Karpas-422 (cell line): ENCODE measurements at regions not wholly inside any gene's neighbourhood (a gene's known extent, or its start where the extent isn't known, plus 50 kb on each side); places are given as distances from the start of the nearest gene placed in this dataset.

Source experiments
- DNase-seq: peaks from one replicate; pipeline ENCODE4 v3.0.0-alpha.2; 2015
- H2AFZ ChIP-seq: fragments of 200-600 bp; sonication (generic); 2 replicates; pipeline ENCODE4 v1.6.1; 2014; ENCODE audit warnings: antibody characterized with exemption, low read length, mixed read lengths
- H3K27ac ChIP-seq: fragments of 200-600 bp; sonication (generic); 2 replicates; pipeline ENCODE4 v1.5.1; 2014; ENCODE audit warnings: mild to moderate bottlenecking, low read length, moderate library complexity
- H3K27me3 ChIP-seq: fragments of 200-600 bp; sonication (generic); 2 replicates; pipeline ENCODE4 v1.6.1; 2014; ENCODE audit warnings: low read length, mixed read lengths
- H3K36me3 ChIP-seq: fragments of 200-600 bp; sonication (generic); 2 replicates; pipeline ENCODE4 v1.6.1; 2014; ENCODE audit warnings: low read length, mixed read lengths; ENCODE audit not compliant: insufficient read depth
- H3K4me1 ChIP-seq: fragments of 200-600 bp; sonication (generic); 2 replicates; pipeline ENCODE4 v1.6.1; 2014; ENCODE audit warnings: mild to moderate bottlenecking, low read length, mixed read lengths
- H3K4me2 ChIP-seq: fragments of 200-600 bp; sonication (generic); 2 replicates; pipeline ENCODE4 v1.6.1; 2014; ENCODE audit warnings: low read length, low read depth, mild to moderate bottlenecking; ENCODE audit not compliant: poor library complexity, severe bottlenecking
- H3K4me3 ChIP-seq: fragments of 200-600 bp; sonication (generic); 2 replicates; pipeline ENCODE4 v1.5.1; 2014; ENCODE audit warnings: mild to moderate bottlenecking, antibody characterized with exemption, low read length, mixed read lengths
- H3K79me2 ChIP-seq: fragments of 200-600 bp; sonication (generic); 2 replicates; pipeline ENCODE4 v1.6.1; 2014; ENCODE audit warnings: mild to moderate bottlenecking, low read length, mixed read lengths
- H3K9ac ChIP-seq: fragments of 200-600 bp; sonication (generic); 2 replicates; pipeline ENCODE4 v1.6.0; 2014; ENCODE audit warnings: low read length
- H3K9me2 ChIP-seq: fragments of 200-600 bp; sonication (generic), shearing (Covaris generic); replicated peaks from 2 replicates; pipeline ENCODE4 v1.6.0; 2014; ENCODE audit warnings: mild to moderate bottlenecking, low read length, moderate library complexity; ENCODE audit not compliant: insufficient read depth
- H3K9me3 ChIP-seq: fragments of 300-700, 200-600 bp; sonication (generic); 2 replicates; pipeline ENCODE4 v1.6.1; 2014; ENCODE audit warnings: low read length, mixed read lengths
- H4K20me1 ChIP-seq: fragments of 200-600 bp; sonication (generic); 2 replicates; pipeline ENCODE4 v1.6.1; 2014; ENCODE audit warnings: mild to moderate bottlenecking, antibody characterized with exemption, low read length, low read depth; ENCODE audit not compliant: insufficient read depth

- Histone ChIP-seq H3K27ac (no peak overlapping the region), H3K36me3 (no peaks in the 10 kb centered on the region), H3K4me1 (no peaks in the 10 kb centered on the region), H3K4me2 (no peak overlapping the region), H3K79me2 (no peaks in the 10 kb centered on the region), H3K4me3 (no peak overlapping the region), H2AFZ (no peak overlapping the region), H3K9me2 (no peaks in the 10 kb centered on the region), H3K9ac (no peak overlapping the region), H4K20me1 (no peaks in the 10 kb centered on the region), H3K9me3 (no peaks in the 10 kb centered on the region), H3K27me3 (no peaks in the 10 kb centered on the region)
- DNase-seq, result no peak
Observed at GRCh38 chr2:71821856-71822255, 325.8 kb downstream of the CYP26B1 start.

DNA sequence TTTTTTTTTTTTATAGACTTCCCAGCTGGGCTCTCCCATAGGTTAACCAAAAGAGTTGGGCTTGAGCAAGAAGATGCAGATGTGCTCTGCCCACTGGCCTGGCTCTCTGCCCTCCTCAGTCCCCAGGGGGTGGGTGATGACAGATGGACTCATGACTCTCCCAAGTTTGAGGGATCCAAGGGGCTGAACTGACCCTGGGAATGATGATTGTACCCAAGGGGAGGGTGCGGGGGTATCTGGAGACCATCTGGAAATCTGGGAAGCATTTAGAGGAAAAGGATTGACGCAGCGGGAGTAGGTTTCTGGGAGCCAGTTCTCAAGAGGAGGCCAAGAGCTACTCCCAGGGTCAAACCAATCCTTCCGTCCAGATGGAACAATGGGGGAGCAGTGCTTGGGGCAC, 330.8 kb downstream of the CYP26B1 start:
- no peaks in the 10 kb centered on the region for H3K79me2 ChIP-seq
- H3K4me3 ChIP-seq, result no peak overlapping the region
- H3K4me2 ChIP-seq, result no peak overlapping the region
- no peak for DNase-seq
- no peaks in the 10 kb centered on the region for H3K9me2 ChIP-seq
- no peaks in the 10 kb centered on the region for H4K20me1 ChIP-seq
- H3K27me3 ChIP-seq, result no peaks in the 10 kb centered on the region
- no peaks in the 10 kb centered on the region for H3K9me3 ChIP-seq
- H2AFZ ChIP-seq, result no peak overlapping the region
- H3K4me1 ChIP-seq, result no peaks in the 10 kb centered on the region
- no peak overlapping the region for H3K9ac ChIP-seq
- no peak overlapping the region for H3K27ac ChIP-seq
- no peaks in the 10 kb centered on the region for H3K36me3 ChIP-seq

DNA sequence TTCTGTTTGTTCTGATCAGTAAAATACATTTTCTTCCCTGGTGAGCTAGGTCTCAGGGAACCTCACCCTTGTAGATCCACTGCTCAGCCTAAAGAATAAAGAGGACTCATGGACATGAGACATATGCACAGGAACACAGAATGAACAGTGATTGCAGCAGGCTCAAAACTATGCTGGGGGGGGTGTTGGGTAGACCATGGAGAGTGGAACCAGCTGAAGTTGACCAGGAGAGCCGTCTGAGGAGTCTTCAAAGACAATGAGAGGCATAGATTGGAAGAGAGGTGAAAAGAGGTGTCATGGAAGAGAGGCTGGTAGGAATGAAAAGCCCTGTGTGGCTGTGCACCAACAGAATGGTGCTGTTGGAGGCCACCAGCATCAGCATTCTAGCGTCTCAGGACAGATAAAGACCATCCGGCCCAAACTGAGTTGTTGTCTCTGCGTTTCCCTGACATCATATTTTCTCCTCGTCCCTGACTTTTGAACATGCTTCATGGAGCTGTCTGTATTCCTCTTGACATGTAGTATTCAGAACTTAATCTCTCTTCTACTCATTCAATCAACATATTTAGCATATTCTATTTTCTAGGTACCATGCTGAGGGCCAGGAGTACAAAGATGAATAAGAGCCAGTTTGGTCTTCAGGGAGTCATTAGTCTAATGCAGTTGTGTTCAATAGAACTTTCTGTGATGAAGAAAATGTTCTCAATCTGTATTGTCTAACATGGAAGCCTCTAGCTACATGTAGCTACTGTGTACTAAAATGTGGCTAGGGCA, 331.8 kb downstream of the CYP26B1 start:
- Histone ChIP-seq H3K27ac (no peak overlapping the region), H3K36me3 (no peaks in the 10 kb centered on the region), H4K20me1 (no peaks in the 10 kb centered on the region), H3K79me2 (no peaks in the 10 kb centered on the region), H2AFZ (no peak overlapping the region), H3K4me1 (no peaks in the 10 kb centered on the region), H3K9me2 (no peaks in the 10 kb centered on the region), H3K9ac (no peak overlapping the region), H3K27me3 (no peaks in the 10 kb centered on the region), H3K4me3 (no peak overlapping the region), H3K9me3 (no peaks in the 10 kb centered on the region), H3K4me2 (no peak overlapping the region)
- no peak for DNase-seq

- Histone ChIP-seq H3K4me2 (no peak overlapping the region), H3K9me3 (no peaks in the 10 kb centered on the region), H3K27ac (no peak overlapping the region)
Observed at GRCh38 chr2:71814885-71815284, 332.8 kb downstream of the CYP26B1 start.

GRCh38 chr2:71813807-71814470, 333.7 kb downstream of the CYP26B1 start:
- no peaks in the 10 kb centered on the region for H3K9me2 ChIP-seq
- DNase-seq, result no peak
- no peak overlapping the region for H2AFZ ChIP-seq
- no peaks in the 10 kb centered on the region for H3K4me1 ChIP-seq
- no peaks in the 10 kb centered on the region for H3K79me2 ChIP-seq
- no peaks in the 10 kb centered on the region for H4K20me1 ChIP-seq
- no peak overlapping the region for H3K4me3 ChIP-seq
- H3K9ac ChIP-seq, result no peak overlapping the region
- no peaks in the 10 kb centered on the region for H3K36me3 ChIP-seq
- H3K4me2 ChIP-seq, result no peak overlapping the region
- H3K27ac ChIP-seq, result no peak overlapping the region
- H3K27me3 ChIP-seq, result no peaks in the 10 kb centered on the region
- no peaks in the 10 kb centered on the region for H3K9me3 ChIP-seq

More at GRCh38 chr2:71814885-71815284, 332.8 kb downstream of the CYP26B1 start:
- Histone ChIP-seq H3K9ac (no peak overlapping the region), H2AFZ (no peak overlapping the region), H4K20me1 (no peaks in the 10 kb centered on the region), H3K4me3 (no peak overlapping the region), H3K4me1 (no peaks in the 10 kb centered on the region), H3K79me2 (no peaks in the 10 kb centered on the region), H3K9me2 (no peaks in the 10 kb centered on the region), H3K27me3 (no peaks in the 10 kb centered on the region), H3K36me3 (no peaks in the 10 kb centered on the region)
- no peak for DNase-seq

DNA sequence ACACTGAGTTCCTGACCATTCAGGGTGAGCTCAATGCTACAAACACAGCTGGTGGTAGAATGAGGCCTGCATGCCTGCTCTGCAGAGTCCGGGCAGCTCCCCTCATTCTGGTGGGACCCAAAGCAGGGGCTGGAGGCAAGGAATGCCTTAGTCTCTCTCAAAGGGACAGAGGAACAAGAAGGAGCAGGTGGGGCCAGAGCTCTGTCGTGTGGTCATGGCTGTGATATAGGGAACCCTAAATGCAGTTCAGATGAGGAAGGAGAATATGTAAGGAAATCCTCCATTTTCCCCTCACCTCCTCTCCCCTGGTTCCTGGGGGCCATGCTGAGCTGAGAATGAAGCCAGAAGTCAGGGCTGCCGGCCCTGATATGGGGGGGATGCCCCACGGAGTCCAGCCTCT, 334.3 kb downstream of the CYP26B1 start:
- Histone ChIP-seq H3K27ac (no peak overlapping the region), H3K27me3 (no peaks in the 10 kb centered on the region), H3K36me3 (no peaks in the 10 kb centered on the region), H3K9me2 (no peaks in the 10 kb centered on the region), H3K79me2 (no peaks in the 10 kb centered on the region), H3K4me3 (no peak overlapping the region), H3K4me1 (no peaks in the 10 kb centered on the region), H4K20me1 (no peaks in the 10 kb centered on the region), H3K9ac (no peak overlapping the region), H2AFZ (no peak overlapping the region), H3K4me2 (no peak overlapping the region), H3K9me3 (no peaks in the 10 kb centered on the region)
- no peak for DNase-seq

DNA sequence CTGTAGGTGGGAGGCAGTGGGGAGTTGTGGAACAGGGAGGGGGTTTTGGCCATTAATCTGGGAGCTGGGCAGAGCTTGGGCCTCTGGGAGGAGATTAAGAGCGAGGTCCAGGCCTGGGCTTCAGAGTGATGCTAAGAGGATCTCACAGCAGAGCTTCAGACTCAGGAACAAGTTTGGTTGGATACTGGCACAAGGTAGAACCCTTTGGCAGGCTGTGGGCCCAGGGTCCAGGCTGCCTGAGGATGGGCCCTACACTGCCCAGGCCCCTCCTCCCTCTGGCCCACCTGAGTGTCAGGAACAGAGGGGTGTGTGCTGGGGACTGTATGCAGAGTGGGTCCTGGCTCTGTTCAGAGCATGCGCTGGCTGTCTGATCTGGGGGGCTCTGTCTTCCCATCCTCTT, 334.9 kb downstream of the CYP26B1 start:
- H3K27ac ChIP-seq, result no peak overlapping the region
- no peaks in the 10 kb centered on the region for H3K4me1 ChIP-seq
- H3K4me2 ChIP-seq, result no peak overlapping the region
- H3K4me3 ChIP-seq, result no peak overlapping the region
- no peaks in the 10 kb centered on the region for H3K27me3 ChIP-seq
- no peak for DNase-seq
- H3K9me2 ChIP-seq, result no peaks in the 10 kb centered on the region
- H3K79me2 ChIP-seq, result no peaks in the 10 kb centered on the region
- no peaks in the 10 kb centered on the region for H4K20me1 ChIP-seq
- H3K9ac ChIP-seq, result no peak overlapping the region
- no peaks in the 10 kb centered on the region for H3K9me3 ChIP-seq
- no peaks in the 10 kb centered on the region for H3K36me3 ChIP-seq
- H2AFZ ChIP-seq, result no peak overlapping the region

DNA sequence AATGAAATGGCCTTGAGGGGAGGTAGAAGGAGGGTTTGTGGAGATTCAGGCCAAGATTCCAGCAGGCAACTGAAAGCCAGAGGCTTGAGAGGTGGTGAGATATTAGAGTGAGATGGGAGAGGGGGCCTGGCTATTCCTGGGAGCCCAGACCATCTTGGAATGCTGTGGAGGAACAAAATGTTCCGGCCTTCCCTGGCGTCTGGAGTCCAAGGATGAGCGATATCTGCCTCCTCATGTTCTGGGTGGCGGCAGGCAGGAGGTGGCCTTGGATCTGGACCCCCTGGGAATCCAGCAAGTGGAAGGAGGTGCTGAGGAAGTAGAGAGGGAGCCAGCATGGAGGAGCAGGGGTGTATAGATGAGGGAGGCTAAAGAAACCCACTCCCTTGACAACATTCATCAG, 335.9 kb downstream of the CYP26B1 start:
- no peaks in the 10 kb centered on the region for H3K9me3 ChIP-seq
- DNase-seq, result no peak
- no peaks in the 10 kb centered on the region for H3K36me3 ChIP-seq
- H3K79me2 ChIP-seq, result no peaks in the 10 kb centered on the region
- no peaks in the 10 kb centered on the region for H3K4me1 ChIP-seq
- no peak overlapping the region for H3K9ac ChIP-seq
- H4K20me1 ChIP-seq, result no peaks in the 10 kb centered on the region
- H3K4me3 ChIP-seq, result no peak overlapping the region
- H2AFZ ChIP-seq, result no peak overlapping the region
- no peaks in the 10 kb centered on the region for H3K9me2 ChIP-seq
- H3K27me3 ChIP-seq, result no peaks in the 10 kb centered on the region
- H3K27ac ChIP-seq, result no peak overlapping the region
- H3K4me2 ChIP-seq, result no peak overlapping the region
